CD4-positive, CD25-positive, alpha-beta regulatory T cell (primary cell): ENCODE measurements at regions not wholly inside any gene's neighbourhood (a gene's known extent, or its start where the extent isn't known, plus 50 kb on each side); places are given as distances from the start of the nearest gene placed in this dataset.

Source experiments
- ATAC-seq, 2 donors: fragments of 150-1000 bp; cut with Tn5 transposase; one replicate each; pipeline ENCODE4 v1.10.0; 2021; ENCODE audit warnings: low read depth in 2 of 2, moderate number of reproducible peaks in 2 of 2, moderate library complexity in 1 of 2
- DNase-seq, 3 donors: peaks; one replicate each; pipeline versions ENCODE4 v3.0.0 to v3.0.0-alpha.2; 2012 to 2022; ENCODE audit warnings: mixed read lengths in 1 of 3
- H3K27ac ChIP-seq: one replicate; pipeline ENCODE4 v1.7.0; 2013; ENCODE audit warnings: mild to moderate bottlenecking, low read length; ENCODE audit not compliant: insufficient read depth, poor library complexity, severe bottlenecking
- H3K27me3 ChIP-seq: one replicate; pipeline ENCODE4 v1.7.0; 2013; ENCODE audit warnings: low read length; ENCODE audit not compliant: control insufficient read depth, insufficient read depth
- H3K36me3 ChIP-seq: one replicate; pipeline ENCODE4 v1.7.0; 2013; ENCODE audit warnings: mild to moderate bottlenecking, low read length, moderate library complexity; ENCODE audit not compliant: control insufficient read depth, insufficient read depth
- H3K4me1 ChIP-seq: 2 replicates; pipeline ENCODE4 v1.7.0; 2013; ENCODE audit warnings: mild to moderate bottlenecking, low read length; ENCODE audit not compliant: insufficient read depth, control insufficient read depth, poor library complexity, severe bottlenecking
- H3K4me3 ChIP-seq: one replicate; pipeline ENCODE4 v1.7.0; 2013; ENCODE audit warnings: low read depth, mild to moderate bottlenecking, low read length, moderate library complexity
- H3K9me3 ChIP-seq, 2 experiments: 1 replicate in 1 of 2; 2 replicates in 1 of 2; pipeline ENCODE4 v1.7.0; 2013; ENCODE audit warnings: low read length in 2 of 2, mild to moderate bottlenecking in 1 of 2, moderate library complexity in 1 of 2; ENCODE audit not compliant: control insufficient read depth in 2 of 2
- H3K27ac Mint-ChIP-seq, 3 donors: one replicate each; pipeline ENCODE4 v1.8.0; 2020 to 2022; ENCODE audit warnings: mild to moderate bottlenecking in 3 of 3, mixed read lengths in 3 of 3, moderate library complexity in 2 of 3
- H3K27me3 Mint-ChIP-seq: one replicate; pipeline ENCODE4 v1.8.0; 2022; ENCODE audit warnings: mild to moderate bottlenecking, mixed read lengths
- H3K36me3 Mint-ChIP-seq: one replicate; pipeline ENCODE4 v1.8.0; 2020; ENCODE audit warnings: mixed read lengths
- H3K4me1 Mint-ChIP-seq, 4 donors: one replicate each; pipeline ENCODE4 v1.8.0; 2020 to 2022; ENCODE audit warnings: mixed read lengths in 4 of 4, mild to moderate bottlenecking in 1 of 4
- H3K4me3 Mint-ChIP-seq, 4 donors: one replicate each; pipeline ENCODE4 v1.8.0; 2020 to 2022; ENCODE audit warnings: mild to moderate bottlenecking in 4 of 4, mixed read lengths in 4 of 4, moderate library complexity in 3 of 4
- H3K9me3 Mint-ChIP-seq, 7 donors: one replicate each; pipeline ENCODE4 v1.8.0; 2020 to 2022; ENCODE audit warnings: mixed read lengths in 7 of 7, mild to moderate bottlenecking in 3 of 7, moderate library complexity in 2 of 7

- H3K27me3 ChIP-seq: peaks cover 5% of the 10 kb centered on the region
- Mint-ChIP-seq H3K27me3 (peaks cover 10% of the 10 kb centered on the region), H3K4me1 (no peaks in the 10 kb centered on the region), H3K36me3 (no peaks in the 10 kb centered on the region), H3K27ac (no peak overlapping the region), H3K4me3 (no peak overlapping the region), H3K9me3 (peaks cover 0 to 2% (median 0%) of the 10 kb centered on the region in 7 donors)
- H3K36me3 ChIP-seq: no peaks in the 10 kb centered on the region
- H3K4me1 ChIP-seq: no peaks in the 10 kb centered on the region
- H3K27ac ChIP-seq: no peak overlapping the region
- no peak overlapping the region for H3K4me3 ChIP-seq
- DNase-seq (no peak), ATAC-seq (no peak)
- no peaks in the 10 kb centered on the region for H3K9me3 ChIP-seq
Observed at GRCh38 chr2:136557203-136557602, 208.1 kb upstream of the THSD7B start.

GRCh38 chr2:136550181-136550580 is 215.2 kb upstream of the THSD7B start:
- H3K27ac Mint-ChIP-seq: no peak overlapping the region
- no peaks in the 10 kb centered on the region for H3K4me1 Mint-ChIP-seq
- H3K27me3 Mint-ChIP-seq: no peaks in the 10 kb centered on the region
- peaks cover 0 to 3% (median 0%) of the 10 kb centered on the region in 7 donors for H3K9me3 Mint-ChIP-seq
- no peaks in the 10 kb centered on the region for H3K36me3 Mint-ChIP-seq
- Histone ChIP-seq H3K27me3 (no peaks in the 10 kb centered on the region), H3K4me3 (no peak overlapping the region), H3K4me1 (no peaks in the 10 kb centered on the region), H3K27ac (no peak overlapping the region), H3K9me3 (no peaks in the 10 kb centered on the region), H3K36me3 (no peaks in the 10 kb centered on the region)
- no peak overlapping the region for H3K4me3 Mint-ChIP-seq
- DNase-seq (no peak), ATAC-seq (no peak)

GRCh38 chr2:136539355-136539754 is 226.0 kb upstream of the THSD7B start:
- H3K4me1 Mint-ChIP-seq: no peaks in the 10 kb centered on the region
- H3K36me3 Mint-ChIP-seq: no peaks in the 10 kb centered on the region
- no peak overlapping the region for H3K4me3 ChIP-seq

GRCh38 chr2:136538489-136538888 is 226.9 kb upstream of the THSD7B start:
- no peaks in the 10 kb centered on the region for H3K27me3 ChIP-seq
- ATAC-seq (no peak), DNase-seq (no peak)
- Mint-ChIP-seq H3K4me1 (no peaks in the 10 kb centered on the region), H3K27ac (no peak overlapping the region), H3K4me3 (no peak overlapping the region), H3K9me3 (peaks cover 0 to 2% (median 0%) of the 10 kb centered on the region in 7 donors), H3K27me3 (no peaks in the 10 kb centered on the region), H3K36me3 (no peaks in the 10 kb centered on the region)
- no peaks in the 10 kb centered on the region for H3K9me3 ChIP-seq
- no peak overlapping the region for H3K4me3 ChIP-seq
- no peaks in the 10 kb centered on the region for H3K36me3 ChIP-seq
- no peak overlapping the region for H3K27ac ChIP-seq
- H3K4me1 ChIP-seq: no peaks in the 10 kb centered on the region

More at GRCh38 chr2:136539355-136539754, 226.0 kb upstream of the THSD7B start:
- no peaks in the 10 kb centered on the region for H3K36me3 ChIP-seq
- H3K4me1 ChIP-seq: no peaks in the 10 kb centered on the region
- no peak overlapping the region for H3K27ac ChIP-seq
- no peaks in the 10 kb centered on the region for H3K9me3 ChIP-seq
- ATAC-seq (no peak), DNase-seq (no peak)
- Mint-ChIP-seq H3K4me3 (no peak overlapping the region), H3K9me3 (peaks cover 0 to 2% (median 0%) of the 10 kb centered on the region in 7 donors), H3K27ac (no peak overlapping the region), H3K27me3 (peaks cover 2% of the 10 kb centered on the region)
- no peaks in the 10 kb centered on the region for H3K27me3 ChIP-seq

GRCh38 chr2:136534811-136535210 is 230.5 kb upstream of the THSD7B start:
- no peak overlapping the region for H3K27ac ChIP-seq
- Mint-ChIP-seq H3K27ac (no peak overlapping the region), H3K4me3 (no peak overlapping the region), H3K36me3 (no peaks in the 10 kb centered on the region), H3K4me1 (no peaks in the 10 kb centered on the region), H3K27me3 (no peaks in the 10 kb centered on the region), H3K9me3 (peaks cover 0 to 2% (median 0%) of the 10 kb centered on the region in 7 donors)
- H3K9me3 ChIP-seq: no peaks in the 10 kb centered on the region
- H3K4me3 ChIP-seq: no peak overlapping the region
- no peaks in the 10 kb centered on the region for H3K4me1 ChIP-seq
- ATAC-seq (no peak), DNase-seq (no peak)
- no peaks in the 10 kb centered on the region for H3K27me3 ChIP-seq
- H3K36me3 ChIP-seq: no peaks in the 10 kb centered on the region

- H3K9me3 Mint-ChIP-seq: peaks cover 0 to 4% (median 0%) of the 10 kb centered on the region in 7 donors
- Histone ChIP-seq H3K9me3 (no peaks in the 10 kb centered on the region), H3K4me3 (no peak overlapping the region), H3K36me3 (no peaks in the 10 kb centered on the region), H3K4me1 (no peaks in the 10 kb centered on the region), H3K27me3 (no peaks in the 10 kb centered on the region), H3K27ac (no peak overlapping the region)
- no peaks in the 10 kb centered on the region for H3K4me1 Mint-ChIP-seq
- no peaks in the 10 kb centered on the region for H3K36me3 Mint-ChIP-seq
- no peak overlapping the region for H3K4me3 Mint-ChIP-seq
- ATAC-seq (no peak), DNase-seq (no peak)
- no peaks in the 10 kb centered on the region for H3K27me3 Mint-ChIP-seq
- H3K27ac Mint-ChIP-seq: no peak overlapping the region
Observed at GRCh38 chr2:136532171-136532570, 233.2 kb upstream of the THSD7B start.

- H3K27ac ChIP-seq: no peak overlapping the region
- no peaks in the 10 kb centered on the region for H3K4me1 Mint-ChIP-seq
- ATAC-seq: no peak
- no peak for DNase-seq
- H3K4me3 Mint-ChIP-seq: no peak overlapping the region
- no peaks in the 10 kb centered on the region for H3K36me3 ChIP-seq
- no peak overlapping the region for H3K4me3 ChIP-seq
- no peaks in the 10 kb centered on the region for H3K27me3 ChIP-seq
- no peaks in the 10 kb centered on the region for H3K27me3 Mint-ChIP-seq
- H3K4me1 ChIP-seq: no peaks in the 10 kb centered on the region
- no peaks in the 10 kb centered on the region for H3K36me3 Mint-ChIP-seq
- peaks cover 0 to 4% (median 0%) of the 10 kb centered on the region in 7 donors for H3K9me3 Mint-ChIP-seq
- H3K27ac Mint-ChIP-seq: peak overlapping the region in 1 of 3 donors; percentile 11
- no peaks in the 10 kb centered on the region for H3K9me3 ChIP-seq
Observed at GRCh38 chr2:136531731-136532130, 233.6 kb upstream of the THSD7B start.

- Mint-ChIP-seq H3K4me1 (no peaks in the 10 kb centered on the region), H3K9me3 (peaks cover 0 to 4% (median 0%) of the 10 kb centered on the region in 7 donors), H3K4me3 (no peak overlapping the region), H3K27me3 (no peaks in the 10 kb centered on the region), H3K36me3 (no peaks in the 10 kb centered on the region), H3K27ac (no peak overlapping the region)
- ATAC-seq: no peak
- Histone ChIP-seq H3K27me3 (no peaks in the 10 kb centered on the region), H3K9me3 (no peaks in the 10 kb centered on the region), H3K4me1 (no peaks in the 10 kb centered on the region), H3K36me3 (no peaks in the 10 kb centered on the region), H3K27ac (no peak overlapping the region), H3K4me3 (no peak overlapping the region)
- DNase-seq: no peak
Observed at GRCh38 chr2:136530146-136530545, 235.2 kb upstream of the THSD7B start.
